ENCODE measurements at regions not wholly inside any gene's neighbourhood (a gene's known extent, or its start where the extent isn't known, plus 50 kb on each side); places are given as distances from the start of the nearest gene placed in this dataset.

DNA sequence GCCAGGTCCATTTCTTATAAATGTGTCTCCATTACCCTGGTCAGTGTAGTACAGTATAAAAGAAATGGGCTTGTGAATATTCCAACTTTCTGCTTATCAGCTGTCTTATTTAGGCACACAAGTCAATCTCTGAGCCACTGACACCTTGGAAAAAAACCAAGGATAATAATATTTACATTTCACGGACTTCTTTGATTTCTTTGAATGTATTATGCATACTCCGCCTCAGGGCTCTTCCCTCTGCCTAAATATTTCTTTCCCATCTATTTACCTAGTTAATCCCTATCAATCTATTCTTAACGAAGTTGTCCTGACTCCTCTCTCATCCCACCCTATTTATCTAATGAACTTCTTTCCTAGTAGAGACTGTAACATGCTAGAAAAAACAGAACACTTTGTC, 253.8 kb downstream of the CRPPA start:
- Mint-ChIP-seq H3K27me3 (no peaks in the 10 kb centered on the region), H3K4me1 (no peaks in the 10 kb centered on the region), H3K4me3 (no peak overlapping the region), H3K27ac (no peak overlapping the region), H3K36me3 (no peaks in the 10 kb centered on the region), H3K9me3 (peaks cover 7% of the 10 kb centered on the region)
- ATAC-seq (ENCODE audit: low read depth) (no peak), DNase-seq (ENCODE audit: low spot score in 2 of 2) (no peak)

DNA sequence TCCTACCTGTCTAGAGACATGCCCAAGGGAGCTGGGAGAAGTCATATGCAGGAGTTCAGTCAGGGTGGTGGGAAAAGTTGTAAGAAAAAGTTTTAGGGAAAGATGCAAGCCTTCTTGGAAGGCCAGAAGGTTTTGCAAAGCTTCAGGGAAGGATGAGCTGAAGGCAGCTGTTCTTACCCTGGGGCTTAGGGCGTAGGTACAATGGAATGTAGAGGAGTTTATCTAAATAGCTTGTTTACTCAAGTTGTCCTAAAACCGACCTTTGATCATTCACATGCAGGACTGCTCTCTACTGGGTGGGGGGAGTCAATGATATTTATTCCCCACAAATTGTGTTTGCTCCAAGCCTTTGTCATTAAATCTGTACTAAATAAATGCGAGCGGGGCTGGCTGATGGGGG, 277.0 kb downstream of the CRPPA start:
- Mint-ChIP-seq H3K4me1 (no peaks in the 10 kb centered on the region), H3K36me3 (no peaks in the 10 kb centered on the region), H3K9me3 (peaks cover 16% of the 10 kb centered on the region), H3K27ac (no peak overlapping the region), H3K4me3 (no peak overlapping the region), H3K27me3 (no peaks in the 10 kb centered on the region)
- ATAC-seq (ENCODE audit: low read depth) (no peak), DNase-seq (ENCODE audit: low spot score in 2 of 2) (no peak)

- Mint-ChIP-seq H3K27ac (no peak overlapping the region), H3K36me3 (no peaks in the 10 kb centered on the region), H3K4me1 (no peaks in the 10 kb centered on the region), H3K9me3 (peaks cover under 1% of the 10 kb centered on the region), H3K27me3 (no peaks in the 10 kb centered on the region), H3K4me3 (no peak overlapping the region)
- DNase-seq (ENCODE audit: low spot score in 2 of 2) (no peak), ATAC-seq (ENCODE audit: low read depth) (no peak)
These were observed 283.4 kb downstream of the CRPPA start for GRCh38 chr7:16137944-16138343.

GRCh38 chr7:16136896-16137295, 284.4 kb downstream of the CRPPA start:
- Mint-ChIP-seq H3K27me3 (no peaks in the 10 kb centered on the region), H3K4me3 (no peak overlapping the region), H3K9me3 (no peaks in the 10 kb centered on the region), H3K4me1 (no peaks in the 10 kb centered on the region), H3K36me3 (no peaks in the 10 kb centered on the region), H3K27ac (no peak overlapping the region)
- no peak for DNase-seq (ENCODE audit: low spot score in 2 of 2)
- no peak for ATAC-seq (ENCODE audit: low read depth)

GRCh38 chr7:16135658-16136057, 285.7 kb downstream of the CRPPA start:
- no peak for ATAC-seq (ENCODE audit: low read depth)
- H3K27ac Mint-ChIP-seq, result no peak overlapping the region
- no peaks in the 10 kb centered on the region for H3K4me1 Mint-ChIP-seq
- no peaks in the 10 kb centered on the region for H3K9me3 Mint-ChIP-seq
- H3K36me3 Mint-ChIP-seq, result no peaks in the 10 kb centered on the region
- H3K4me3 Mint-ChIP-seq, result no peak overlapping the region
- DNase-seq (ENCODE audit: low spot score in 2 of 2), result no peak
- H3K27me3 Mint-ChIP-seq, result no peaks in the 10 kb centered on the region

GRCh38 chr7:16130111-16131110, 290.9 kb downstream of the CRPPA start:
- Mint-ChIP-seq H3K9me3 (peaks cover 1% of the 10 kb centered on the region), H3K27ac (no peak overlapping the region), H3K4me3 (no peak overlapping the region), H3K36me3 (no peaks in the 10 kb centered on the region), H3K4me1 (no peaks in the 10 kb centered on the region), H3K27me3 (no peaks in the 10 kb centered on the region)
- ATAC-seq (ENCODE audit: low read depth), result no peak
- DNase-seq (ENCODE audit: low spot score in 2 of 2), result no peak

GRCh38 chr7:16129431-16130110, 291.8 kb downstream of the CRPPA start:
- H3K4me3 Mint-ChIP-seq, result no peak overlapping the region
- H3K9me3 Mint-ChIP-seq, result peaks cover 1% of the 10 kb centered on the region
- no peak overlapping the region for H3K27ac Mint-ChIP-seq
- H3K36me3 Mint-ChIP-seq, result no peaks in the 10 kb centered on the region
- H3K4me1 Mint-ChIP-seq, result no peaks in the 10 kb centered on the region
- no peak for ATAC-seq (ENCODE audit: low read depth)
- H3K27me3 Mint-ChIP-seq, result no peaks in the 10 kb centered on the region
- DNase-seq (ENCODE audit: low spot score in 2 of 2), result no peak

DNA sequence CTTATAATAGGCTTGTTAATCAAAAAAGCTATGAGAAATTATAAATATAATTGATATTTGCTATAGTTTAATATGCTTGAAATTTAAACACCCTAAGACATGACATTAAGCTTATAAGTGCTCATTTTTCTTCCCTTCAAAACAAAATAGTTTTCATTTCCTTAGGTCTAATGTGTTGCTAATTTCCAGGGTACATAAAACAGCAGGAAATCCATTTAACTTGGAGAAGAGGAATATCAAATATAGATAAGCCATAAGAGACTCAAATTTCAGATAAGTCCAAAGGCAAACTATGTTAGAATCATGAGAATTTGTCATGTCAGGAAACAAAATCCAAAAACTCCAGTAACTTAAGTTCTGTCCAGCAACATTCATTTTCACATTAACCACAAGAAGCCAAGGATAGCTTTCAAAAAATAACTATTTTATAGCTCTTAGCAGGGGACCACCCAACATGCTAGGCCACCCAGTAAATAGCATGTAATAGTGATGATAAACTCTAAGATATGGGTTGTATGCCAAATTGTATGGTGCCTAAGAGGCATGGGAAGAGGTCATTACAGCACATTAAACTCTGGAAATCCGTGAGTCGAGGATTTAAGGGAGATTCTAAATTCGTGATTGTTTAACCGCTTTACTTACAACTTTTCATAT, 298.1 kb downstream of the CRPPA start:
- no peaks in the 10 kb centered on the region for H3K4me1 Mint-ChIP-seq
- H3K9me3 Mint-ChIP-seq, result peaks cover 1% of the 10 kb centered on the region
- DNase-seq (ENCODE audit: low spot score in 2 of 2), result no peak
- no peaks in the 10 kb centered on the region for H3K27me3 Mint-ChIP-seq
- ATAC-seq (ENCODE audit: low read depth), result no peak
- no peak overlapping the region for H3K27ac Mint-ChIP-seq
- peaks cover 2% of the 10 kb centered on the region for H3K36me3 Mint-ChIP-seq
- no peak overlapping the region for H3K4me3 Mint-ChIP-seq

DNA sequence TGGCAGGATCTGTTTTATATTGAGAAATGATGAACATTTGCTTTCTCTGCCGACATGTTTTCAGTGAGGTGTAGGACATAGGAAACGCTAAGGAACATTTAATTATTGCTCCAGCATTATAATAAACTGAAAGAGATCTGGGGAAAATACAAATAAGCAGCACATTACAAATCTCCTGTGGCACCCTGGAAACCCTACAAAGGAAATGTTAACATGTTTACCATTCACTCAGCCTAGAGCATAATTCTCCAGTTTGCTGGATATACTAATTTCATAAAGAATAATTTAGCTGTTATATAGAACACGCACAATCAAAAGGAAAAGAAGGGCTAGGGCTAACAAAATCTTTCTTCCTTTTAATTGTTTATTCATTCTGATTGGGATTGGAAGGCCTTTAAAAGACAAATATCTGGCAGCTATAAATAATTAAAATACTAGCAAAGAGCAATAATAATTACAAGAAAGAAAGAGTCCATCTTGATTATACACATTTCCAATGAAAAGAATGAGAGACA, 299.4 kb downstream of the CRPPA start:
- Mint-ChIP-seq H3K36me3 (peaks cover 2% of the 10 kb centered on the region), H3K4me1 (no peaks in the 10 kb centered on the region), H3K4me3 (no peak overlapping the region), H3K9me3 (peaks cover 3% of the 10 kb centered on the region), H3K27me3 (no peaks in the 10 kb centered on the region), H3K27ac (no peak overlapping the region)
- DNase-seq (ENCODE audit: low spot score in 2 of 2) (no peak), ATAC-seq (ENCODE audit: low read depth) (no peak)

GRCh38 chr7:16115374-16115773, 306.0 kb downstream of the CRPPA start:
- Mint-ChIP-seq H3K9me3 (peaks cover 11% of the 10 kb centered on the region), H3K4me1 (no peaks in the 10 kb centered on the region), H3K27me3 (no peaks in the 10 kb centered on the region), H3K27ac (no peak overlapping the region), H3K36me3 (peaks cover 2% of the 10 kb centered on the region), H3K4me3 (no peak overlapping the region)
- ATAC-seq (ENCODE audit: low read depth) (no peak), DNase-seq (ENCODE audit: low spot score in 2 of 2) (no peak)

GRCh38 chr7:16114633-16115032, 306.7 kb downstream of the CRPPA start:
- Mint-ChIP-seq H3K27ac (no peak overlapping the region), H3K4me1 (no peaks in the 10 kb centered on the region), H3K27me3 (no peaks in the 10 kb centered on the region), H3K4me3 (no peak overlapping the region), H3K9me3 (peaks cover 12% of the 10 kb centered on the region), H3K36me3 (peaks cover 2% of the 10 kb centered on the region)
- DNase-seq (ENCODE audit: low spot score in 2 of 2) (no peak), ATAC-seq (ENCODE audit: low read depth) (no peak)

DNA sequence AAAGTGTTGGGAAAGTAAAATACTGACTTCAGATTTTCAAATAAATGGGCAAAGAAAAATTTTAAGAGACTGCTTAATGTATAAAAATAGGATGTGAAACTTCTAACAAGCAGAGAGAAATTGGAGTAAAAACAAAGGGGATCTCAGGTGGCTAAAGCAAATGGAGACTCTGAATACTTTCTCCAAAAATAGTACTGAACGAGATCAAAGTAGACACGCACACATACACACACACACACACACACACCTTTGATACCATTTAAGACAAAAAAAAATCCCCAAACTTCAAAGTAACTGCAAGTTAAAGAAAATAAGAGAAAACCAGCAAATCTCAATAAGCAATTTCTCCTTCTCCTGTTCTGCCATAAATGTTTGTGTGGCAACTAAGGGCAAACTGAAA, 307.3 kb downstream of the CRPPA start:
- ATAC-seq (ENCODE audit: low read depth), result no peak
- Mint-ChIP-seq H3K27ac (no peak overlapping the region), H3K4me1 (no peaks in the 10 kb centered on the region), H3K27me3 (no peaks in the 10 kb centered on the region), H3K9me3 (peaks cover 13% of the 10 kb centered on the region), H3K4me3 (no peak overlapping the region), H3K36me3 (peaks cover 2% of the 10 kb centered on the region)
- DNase-seq (ENCODE audit: low spot score in 2 of 2), result no peak

DNA sequence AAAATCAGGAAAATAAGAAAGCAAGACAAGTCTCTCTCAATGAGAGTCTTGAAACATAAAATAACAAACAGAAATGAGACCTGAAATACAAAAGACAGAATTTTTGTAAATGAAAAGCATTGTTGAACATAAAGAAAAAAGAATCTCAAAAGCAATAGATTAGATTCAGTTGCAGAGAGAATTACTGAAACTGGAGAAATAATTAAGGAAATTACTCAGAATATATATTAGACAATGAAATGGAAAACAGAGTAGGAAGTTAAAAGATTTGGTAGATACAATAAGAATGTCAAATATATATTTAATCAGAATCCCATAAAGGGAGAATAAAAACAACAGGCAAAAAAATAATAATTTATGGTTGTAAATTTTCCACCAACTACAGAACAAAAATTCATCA, 308.3 kb downstream of the CRPPA start:
- H3K36me3 Mint-ChIP-seq, result no peaks in the 10 kb centered on the region
- H3K4me1 Mint-ChIP-seq, result no peaks in the 10 kb centered on the region
- H3K9me3 Mint-ChIP-seq, result peaks cover 16% of the 10 kb centered on the region
- no peak overlapping the region for H3K4me3 Mint-ChIP-seq
- ATAC-seq (ENCODE audit: low read depth) (no peak), DNase-seq (ENCODE audit: low spot score in 2 of 2) (no peak)
- no peak overlapping the region for H3K27ac Mint-ChIP-seq
- no peaks in the 10 kb centered on the region for H3K27me3 Mint-ChIP-seq

DNA sequence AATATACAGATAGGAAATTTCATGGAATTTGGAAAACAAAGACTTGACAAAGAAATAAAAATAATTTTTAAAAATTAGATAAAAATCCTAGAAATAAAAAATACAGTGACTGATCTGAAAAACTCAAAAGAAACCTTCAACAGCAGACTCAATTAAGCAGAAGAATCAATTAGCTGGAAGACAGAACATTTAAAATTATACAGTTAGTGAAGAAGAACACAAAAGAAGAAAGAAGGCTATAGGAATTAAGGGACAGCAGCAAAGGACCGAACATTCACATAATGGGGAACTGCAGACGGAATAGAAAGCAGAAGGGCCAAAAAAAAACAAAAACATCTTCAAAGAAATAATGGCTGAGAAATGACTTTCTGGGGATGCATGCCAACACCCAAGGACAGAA, 314.5 kb downstream of the CRPPA start:
- H3K27me3 Mint-ChIP-seq, result no peaks in the 10 kb centered on the region
- H3K36me3 Mint-ChIP-seq, result no peaks in the 10 kb centered on the region
- ATAC-seq (ENCODE audit: low read depth) (no peak), DNase-seq (ENCODE audit: low spot score in 2 of 2) (no peak)
- no peak overlapping the region for H3K27ac Mint-ChIP-seq
- no peaks in the 10 kb centered on the region for H3K4me1 Mint-ChIP-seq
- H3K9me3 Mint-ChIP-seq, result peaks cover 16% of the 10 kb centered on the region
- no peak overlapping the region for H3K4me3 Mint-ChIP-seq

All from memory B cell (primary cell).